Prostate gland (tissue), 2 donors: ENCODE measurements at regions not wholly inside any gene's neighbourhood (a gene's known extent, or its start where the extent isn't known, plus 50 kb on each side); places are given as distances from the start of the nearest gene placed in this dataset.

Experiments used
- CTCF ChIP-seq, 4 experiments: fragments of 200-600 bp in 2 of 4; fragments of 450-650 bp in 2 of 4; sonication (generic) in 2 of 4; IDR thresholded peaks; 1 replicate in 3 of 4; 2 replicates in 1 of 4; pipeline ENCODE4 v1.5.1; 2016 to 2019; ENCODE audit warnings: antibody characterized with exemption in 4 of 4, mild to moderate bottlenecking in 2 of 4, moderate library complexity in 2 of 4
- POLR2AphosphoS5 ChIP-seq: sonication (generic); formaldehyde crosslinking; IDR thresholded peaks from one replicate; pipeline ENCODE4 v1.6.1; 2017; ENCODE audit warnings: antibody characterized with exemption

DNA sequence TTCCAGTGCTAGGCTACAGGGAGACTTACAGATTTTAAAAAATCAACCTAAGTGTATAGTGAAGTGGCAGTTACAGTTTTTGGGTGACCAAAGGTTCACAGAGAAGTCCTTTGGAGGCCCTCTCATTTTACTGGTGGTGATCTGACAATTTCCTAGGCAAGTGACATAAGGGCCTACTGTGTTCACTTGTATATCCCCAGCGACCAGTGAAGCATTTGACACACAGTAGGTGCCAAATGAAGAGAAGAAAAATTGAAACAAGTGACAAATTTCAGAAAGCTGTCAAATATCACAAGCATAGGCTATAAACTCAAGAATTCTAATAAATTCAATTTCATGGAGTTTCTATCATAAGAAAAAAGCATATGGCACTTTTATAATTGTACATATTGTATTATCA lies 89.5 kb downstream of the RPL22L1 start:
- TF ChIP-seq POLR2AphosphoS5 (no peak), CTCF (IDR thresholded peaks at IDR 0.05) (no peak)
